DMS153 treated with DMSO at 0.1 percent for 48 hours (cell line): ENCODE measurements at regions not wholly inside any gene's neighbourhood (a gene's known extent, or its start where the extent isn't known, plus 50 kb on each side); places are given as distances from the start of the nearest gene placed in this dataset.

Source experiments
- DNase-seq: peaks from one replicate; lab custom pipeline; 2025; ENCODE audit not compliant: unreplicated experiment; lab: John Stamatoyannopoulos, UW

DNA sequence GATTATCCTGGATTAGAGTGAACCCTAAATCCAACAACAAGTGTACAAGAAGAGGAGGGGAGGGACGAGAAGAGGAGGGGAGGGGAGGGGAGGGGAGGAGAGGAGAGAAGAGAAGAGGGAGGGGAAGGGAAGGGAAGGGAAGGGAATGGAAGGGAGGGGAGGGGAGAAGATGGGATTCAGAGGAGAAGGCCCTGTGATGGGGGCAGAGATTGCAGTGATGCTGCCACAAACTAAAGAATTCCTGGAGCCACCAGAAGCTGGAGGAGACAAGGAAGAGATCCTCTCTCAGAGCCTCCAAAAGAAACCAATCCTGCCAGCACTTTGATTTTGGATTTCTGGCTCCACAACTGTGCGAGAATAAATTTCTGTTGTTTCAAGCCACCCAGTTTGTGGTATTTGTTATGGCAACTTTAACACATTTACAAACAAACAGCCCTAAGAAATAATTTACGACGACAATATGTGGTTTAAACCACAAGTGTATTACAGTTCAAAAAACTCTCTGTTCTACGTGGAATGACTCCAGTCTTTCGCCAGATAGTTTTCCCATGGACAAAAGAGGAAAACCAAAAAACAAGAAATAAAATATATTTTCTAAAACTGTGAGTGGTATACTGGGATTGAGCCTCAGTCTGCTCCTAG, 235.4 kb downstream of the HDGFL1 start:
- DNase-seq: no peak

DNA sequence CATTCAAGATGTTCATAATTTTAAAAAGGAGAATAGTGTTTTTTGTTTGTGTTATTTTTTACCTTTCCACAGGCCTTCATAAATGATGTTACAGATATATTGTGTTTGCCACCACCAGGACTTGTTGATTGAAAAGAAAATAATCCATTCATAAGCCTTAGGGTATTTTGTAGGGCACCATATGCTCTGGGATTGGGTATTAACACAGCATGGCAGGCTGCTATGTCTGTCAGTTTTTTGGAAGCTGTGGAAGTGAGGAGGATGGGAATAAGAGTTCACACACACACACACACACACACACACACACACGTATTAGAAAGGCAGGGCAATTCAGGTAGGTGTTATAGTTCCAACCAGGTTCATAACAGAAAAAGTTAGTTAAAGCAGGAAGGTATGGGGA, 237.9 kb downstream of the HDGFL1 start:
- DNase-seq: no peak

DNA sequence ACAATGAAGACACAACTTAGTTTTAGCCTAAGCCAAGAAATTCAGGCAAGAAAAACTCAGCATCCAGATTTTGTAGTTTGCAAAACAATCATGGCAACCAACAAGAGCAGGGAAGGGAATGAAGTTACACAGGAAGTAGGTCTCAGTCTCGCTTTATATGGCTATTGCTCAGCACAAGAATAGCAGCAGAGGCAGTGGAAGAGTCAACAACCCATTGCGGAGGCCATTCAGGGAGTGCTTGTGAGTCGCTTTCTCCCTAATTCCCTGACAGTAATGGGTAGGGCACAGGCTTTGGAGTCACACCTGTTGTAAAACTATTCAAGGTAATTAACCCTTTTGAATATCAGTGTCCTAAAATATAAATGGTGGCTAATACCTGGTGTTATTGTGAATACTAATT, 238.5 kb downstream of the HDGFL1 start:
- DNase-seq: no peak

DNA sequence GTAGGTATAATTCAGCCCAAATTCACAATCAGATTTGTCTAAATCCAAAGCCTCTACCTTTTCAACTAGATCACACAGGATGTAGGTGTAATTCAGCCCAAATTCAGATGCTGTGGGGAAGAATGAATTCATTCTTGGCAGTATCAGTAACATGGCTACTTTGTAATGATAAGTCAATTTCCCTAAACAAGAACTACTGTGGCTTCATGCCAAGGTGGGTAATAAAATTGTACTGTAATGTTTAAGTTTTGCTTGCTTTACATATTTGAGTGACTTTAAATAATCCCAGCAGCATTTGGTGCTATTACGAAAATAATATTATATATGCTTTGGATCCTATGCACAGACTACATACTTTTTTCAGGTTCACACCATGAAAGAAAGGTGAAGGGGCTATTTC, 239.1 kb downstream of the HDGFL1 start:
- DNase-seq: no peak

DNA sequence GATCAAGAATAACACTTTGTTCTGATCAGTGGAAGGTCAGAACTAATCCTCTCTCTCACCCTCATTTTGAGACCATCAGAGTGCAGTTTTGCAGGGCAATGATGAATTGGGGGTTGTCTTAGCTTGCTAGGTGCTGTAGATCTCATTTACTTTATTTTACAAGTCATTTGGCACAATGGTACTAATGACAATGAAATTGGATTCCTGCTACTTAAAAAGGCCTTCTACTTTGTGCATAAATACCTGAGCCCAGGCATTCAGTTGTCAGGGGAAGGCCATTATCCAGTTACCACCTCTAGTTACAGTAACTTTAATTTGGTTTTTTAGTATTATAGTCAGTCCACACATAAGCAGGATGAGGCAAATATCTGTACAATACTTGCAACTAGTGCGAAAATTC, 240.0 kb downstream of the HDGFL1 start:
- DNase-seq: no peak

DNA sequence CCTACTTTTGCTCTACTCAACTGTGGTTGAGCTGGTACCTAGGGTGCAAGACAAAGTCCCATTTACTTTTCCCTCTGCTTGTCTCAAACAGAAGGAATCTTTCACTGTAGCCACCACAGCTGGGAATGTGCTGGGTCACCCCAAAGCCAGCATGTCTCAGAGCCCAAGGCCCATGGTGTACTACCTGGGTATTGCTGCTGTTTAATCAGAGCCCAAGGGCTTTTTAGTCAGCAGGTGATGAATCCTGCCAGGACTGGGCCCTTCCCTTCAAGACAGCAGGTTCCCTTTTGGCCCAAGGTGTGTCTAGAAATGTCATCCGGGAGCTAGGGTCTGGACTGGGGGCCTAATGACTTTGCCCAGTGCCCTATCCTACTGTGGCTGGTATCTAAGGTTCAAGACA, 249.8 kb downstream of the HDGFL1 start:
- DNase-seq: no peak

DNA sequence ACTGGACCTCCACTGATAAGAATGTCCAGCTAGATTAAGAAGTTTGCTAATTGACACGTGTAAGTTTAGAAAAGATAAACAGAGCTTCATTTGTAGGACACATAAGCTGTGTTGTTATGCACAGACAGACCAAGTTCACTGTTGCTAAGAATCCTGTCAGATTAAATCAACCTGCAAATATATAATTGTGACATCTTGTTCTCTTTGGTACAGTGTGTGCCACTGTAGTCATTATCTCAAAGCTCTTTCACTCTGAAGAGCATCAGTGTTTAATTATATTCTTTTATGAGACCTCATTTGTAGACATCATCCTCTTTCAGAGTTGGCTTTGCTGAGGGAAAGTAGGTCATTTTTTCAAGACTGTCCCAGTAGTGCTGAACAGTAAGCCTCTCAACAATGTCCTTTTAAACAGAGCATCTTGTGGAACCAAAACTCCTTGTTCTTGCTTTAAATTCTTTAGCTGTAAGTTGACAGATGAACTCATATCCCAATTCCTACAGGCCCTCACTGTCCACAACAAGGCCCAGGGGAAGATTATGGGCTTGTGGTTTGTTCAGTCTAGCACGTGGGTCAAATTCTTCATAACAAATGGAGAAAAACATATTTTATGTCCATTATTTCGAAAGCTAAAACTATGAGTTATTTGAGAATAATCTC, 252.4 kb downstream of the HDGFL1 start:
- DNase-seq: no peak

DNA sequence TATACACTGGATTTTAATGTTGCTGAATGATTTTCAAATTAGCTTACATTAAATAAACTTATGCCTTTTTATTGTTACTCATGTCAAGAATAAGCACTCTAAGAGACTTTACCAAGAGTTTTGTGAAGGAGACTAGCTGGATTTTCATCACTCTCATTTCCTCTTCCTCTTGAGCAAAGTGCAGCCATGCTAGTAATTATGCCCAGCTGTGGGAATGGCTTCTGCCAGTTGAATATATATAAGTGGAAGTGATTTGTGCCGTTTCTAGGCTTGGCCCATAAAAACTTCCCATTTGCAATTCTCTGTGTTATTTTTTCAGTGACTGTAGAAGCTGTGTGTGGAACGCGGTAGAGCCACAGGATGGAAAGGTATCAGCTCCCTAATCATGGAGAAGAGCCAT, 255.8 kb downstream of the HDGFL1 start:
- no peak for DNase-seq

DNA sequence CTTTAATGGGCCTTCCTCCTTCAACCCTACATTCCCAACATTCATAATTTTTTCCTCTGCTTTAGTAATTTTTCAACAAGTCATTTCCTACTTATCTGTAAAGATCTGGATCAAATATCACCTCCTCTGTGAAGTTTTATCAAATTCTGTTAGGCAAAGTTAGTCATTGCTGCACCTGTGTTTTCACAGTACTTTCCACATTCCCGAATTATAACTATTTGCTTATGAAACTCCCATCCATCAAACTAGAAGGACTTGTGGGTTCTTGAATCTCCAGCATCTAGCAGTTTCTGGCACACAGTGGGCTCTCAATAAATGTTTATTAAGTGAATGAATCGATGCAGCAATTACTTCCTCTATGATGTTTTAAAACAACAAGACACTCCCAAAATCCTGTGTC, 257.6 kb downstream of the HDGFL1 start:
- no peak for DNase-seq

DNA sequence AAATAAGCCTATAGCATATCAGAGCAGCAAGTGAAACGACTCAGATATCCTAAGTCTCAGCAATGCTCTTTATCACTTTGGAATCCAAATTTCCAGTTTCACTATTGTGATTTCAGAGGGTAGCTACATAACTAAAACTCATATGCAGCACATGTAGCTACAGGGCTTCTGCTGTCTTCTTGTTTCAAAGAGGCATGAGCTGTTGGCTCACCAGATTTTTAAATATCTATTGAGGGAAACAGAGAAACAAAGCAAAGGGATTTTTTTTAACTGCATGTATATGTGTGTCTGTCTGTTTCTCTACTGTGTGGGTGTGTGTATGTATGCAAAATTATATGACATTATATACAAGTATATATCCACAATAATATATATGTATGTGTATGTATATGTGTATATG, 258.4 kb downstream of the HDGFL1 start:
- DNase-seq: no peak

DNA sequence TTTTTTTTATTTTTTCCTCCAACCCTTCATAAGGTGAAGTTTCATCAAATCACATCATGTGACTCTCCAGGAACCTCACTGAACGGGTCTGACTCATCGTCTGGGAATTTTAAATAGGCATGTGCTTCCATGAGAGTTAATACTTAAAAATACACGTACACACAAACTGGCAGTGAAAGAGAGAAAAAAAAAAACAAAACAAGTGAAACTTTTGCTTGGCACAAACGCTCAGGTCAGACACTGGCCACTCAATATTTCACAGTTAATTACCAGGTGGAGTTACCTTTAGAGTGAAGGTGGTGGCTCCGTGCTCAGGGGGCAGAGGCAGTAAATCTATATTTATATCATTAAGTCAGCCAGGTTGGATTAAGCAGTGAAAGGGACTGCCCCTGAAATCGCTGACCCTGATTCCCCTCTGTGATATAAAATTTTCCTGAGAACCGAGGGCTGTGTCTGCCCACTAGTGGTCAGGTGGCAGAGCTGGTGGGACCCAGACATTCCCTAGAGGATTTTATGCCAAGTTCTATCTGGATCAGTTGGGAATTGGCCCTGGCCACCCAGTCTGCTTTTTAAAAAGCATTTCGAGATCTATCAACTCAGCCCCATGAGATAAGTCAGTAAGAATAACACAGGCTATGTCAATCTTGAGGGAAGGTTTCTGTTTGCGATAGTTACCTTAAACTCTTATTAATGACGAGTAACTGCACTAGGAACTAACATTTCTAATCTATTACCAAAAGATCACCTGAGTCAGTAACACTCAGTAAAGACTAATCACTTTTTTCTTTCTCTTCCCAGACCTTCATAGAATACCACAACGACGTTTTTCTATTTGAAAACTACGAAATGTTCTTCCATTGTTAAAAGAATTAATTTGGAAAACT, 259.1 kb downstream of the HDGFL1 start:
- peak; percentile 53 for DNase-seq

DNA sequence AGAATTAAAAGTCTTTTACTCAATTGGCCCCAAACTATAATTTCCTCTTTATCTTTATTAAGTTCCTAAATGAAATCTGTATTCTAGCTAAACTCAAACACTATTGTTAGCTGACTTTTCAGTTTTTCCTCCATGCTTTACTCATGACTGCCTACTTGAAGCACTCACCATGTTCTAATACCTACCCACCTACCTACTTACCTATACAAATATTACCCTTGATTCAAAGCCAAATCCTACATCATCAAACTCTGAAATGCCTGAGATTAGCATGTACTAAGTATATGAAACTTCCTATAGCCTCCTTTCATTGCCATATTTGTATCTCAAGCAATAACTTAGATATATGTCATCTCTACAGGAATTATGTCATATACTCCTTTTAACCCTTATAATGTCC, 259.7 kb downstream of the HDGFL1 start:
- no peak for DNase-seq

DNA sequence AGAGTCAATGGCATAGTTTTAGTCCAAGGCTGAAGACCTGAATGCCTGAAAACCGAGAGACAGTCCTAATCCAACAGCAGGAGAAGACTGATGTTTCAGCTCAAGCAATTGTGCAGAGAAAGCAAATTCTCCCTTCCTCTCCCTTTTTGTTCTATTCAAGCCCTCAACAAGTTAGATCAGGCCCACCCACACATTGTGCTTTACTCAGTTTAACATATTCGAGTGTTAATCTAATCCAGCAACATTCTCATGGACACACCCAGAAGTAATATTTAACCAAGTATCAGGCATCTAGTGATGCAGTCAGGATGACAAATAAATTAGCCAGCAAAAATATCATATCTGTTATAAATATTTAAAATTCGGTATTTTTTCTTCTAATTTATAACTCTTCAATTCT, 261.1 kb downstream of the HDGFL1 start:
- no peak for DNase-seq

DNA sequence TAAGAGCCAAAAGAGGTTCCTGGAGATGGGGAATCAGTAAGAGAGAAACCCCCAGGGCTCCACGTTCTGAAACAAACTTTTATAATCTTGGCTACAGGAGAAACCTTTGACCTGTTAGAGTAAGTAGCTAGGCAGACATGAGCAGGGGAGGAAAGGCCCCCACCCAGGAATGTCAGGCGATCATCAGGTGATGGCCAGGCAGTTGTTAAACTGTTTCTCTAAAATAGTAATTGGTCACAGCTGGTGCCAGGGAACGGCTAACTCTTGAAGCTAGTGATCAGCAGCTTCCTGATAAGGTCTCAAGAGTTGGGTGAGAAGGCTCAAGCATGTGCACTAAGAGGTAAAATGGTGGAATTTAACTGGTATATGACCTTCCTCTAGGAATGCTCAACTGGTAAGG, 263.8 kb downstream of the HDGFL1 start:
- DNase-seq: no peak

DNA sequence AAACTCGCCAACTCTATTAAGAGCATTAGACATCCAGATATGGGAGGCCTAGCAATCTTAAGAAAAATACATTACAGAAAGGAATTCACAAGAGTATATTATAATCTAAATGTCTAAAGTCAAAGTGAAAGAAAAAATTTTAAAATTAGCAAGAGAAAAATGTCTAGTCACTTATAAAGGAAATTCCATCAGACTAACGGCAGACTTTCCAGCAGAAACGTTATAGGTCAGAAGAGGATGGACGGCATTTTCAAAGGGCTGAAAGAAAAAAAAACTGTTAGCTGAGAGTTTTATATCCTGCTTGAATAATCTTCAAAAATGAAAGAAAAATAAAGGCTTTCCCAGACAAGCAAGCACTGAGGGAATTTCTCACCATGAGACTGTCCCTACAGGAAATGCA, 269.0 kb downstream of the HDGFL1 start:
- DNase-seq: no peak

DNA sequence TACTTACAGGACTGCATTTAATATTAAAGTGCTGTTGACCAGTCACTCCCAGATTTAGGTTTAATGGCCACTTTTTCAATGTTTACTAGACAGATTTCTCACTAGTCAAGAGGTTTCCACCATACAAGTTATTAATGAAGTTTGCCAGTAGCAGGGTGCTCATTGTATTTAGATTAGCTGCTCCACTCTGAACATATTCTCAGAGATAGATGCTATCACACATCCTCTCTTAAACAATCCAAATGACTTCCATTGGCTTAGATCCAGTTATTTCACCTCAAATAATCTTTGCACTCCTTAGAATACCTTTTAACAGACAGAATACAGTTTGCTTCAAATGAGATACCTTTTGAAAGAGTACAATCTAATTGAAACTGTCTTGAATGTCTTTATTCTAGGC, 276.1 kb downstream of the HDGFL1 start:
- no peak for DNase-seq

DNA sequence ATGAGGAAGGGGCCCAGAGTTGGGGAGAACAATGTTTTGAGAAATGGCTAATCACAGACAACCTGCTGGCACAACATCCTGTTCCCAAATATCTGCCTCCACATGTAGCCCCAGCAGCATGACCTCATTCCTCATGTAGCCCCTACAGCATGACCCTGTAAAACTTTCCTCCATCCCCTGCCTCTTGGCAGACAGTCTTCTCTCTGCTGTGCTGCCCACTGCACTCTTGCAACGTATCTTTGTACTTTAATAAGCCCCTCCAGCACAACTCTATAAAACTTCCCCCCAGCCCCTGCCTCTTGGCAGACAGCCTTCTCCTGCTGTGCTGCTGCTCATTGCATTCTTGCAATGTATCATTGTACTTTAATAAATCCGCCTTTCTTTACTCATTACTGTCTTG, 278.8 kb downstream of the HDGFL1 start:
- DNase-seq: no peak

DNA sequence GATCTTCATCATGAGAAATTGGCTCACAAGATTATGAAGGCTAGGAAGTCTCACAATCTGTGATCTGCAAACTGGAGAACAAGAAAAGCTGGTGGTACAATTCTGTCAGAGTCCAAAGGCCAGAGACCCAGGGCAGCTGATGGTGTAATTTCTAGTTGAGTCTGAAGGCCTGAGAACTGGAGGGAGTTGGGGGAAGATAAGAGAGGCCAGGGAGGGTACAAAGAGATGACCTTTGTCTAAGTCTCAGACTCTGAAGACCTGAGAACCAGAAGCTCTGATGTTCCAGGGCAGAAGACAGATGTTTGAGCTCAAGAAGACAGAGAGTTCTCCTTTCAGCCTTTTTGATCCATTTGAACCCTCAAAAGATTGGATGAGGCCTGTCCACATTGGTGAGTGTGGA, 280.6 kb downstream of the HDGFL1 start:
- DNase-seq: no peak

DNA sequence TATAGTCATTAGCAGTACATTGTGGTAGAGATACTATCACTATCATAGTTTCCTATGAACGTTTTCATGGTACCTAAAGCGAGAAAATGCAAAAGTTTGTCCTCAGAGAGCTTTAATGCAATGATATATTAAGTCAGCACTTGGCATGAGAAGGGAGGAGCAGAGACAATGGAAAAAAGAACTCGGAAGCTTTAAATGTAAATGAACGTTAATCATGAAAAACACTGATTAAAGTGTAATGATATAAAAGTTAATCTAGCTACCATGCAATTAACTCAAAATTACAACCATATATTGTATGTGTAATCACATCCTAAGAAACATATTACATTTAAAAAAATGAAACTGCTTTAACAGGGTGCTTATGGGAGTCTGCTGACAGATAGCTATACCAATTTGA, 282.7 kb downstream of the HDGFL1 start:
- DNase-seq: no peak

DNA sequence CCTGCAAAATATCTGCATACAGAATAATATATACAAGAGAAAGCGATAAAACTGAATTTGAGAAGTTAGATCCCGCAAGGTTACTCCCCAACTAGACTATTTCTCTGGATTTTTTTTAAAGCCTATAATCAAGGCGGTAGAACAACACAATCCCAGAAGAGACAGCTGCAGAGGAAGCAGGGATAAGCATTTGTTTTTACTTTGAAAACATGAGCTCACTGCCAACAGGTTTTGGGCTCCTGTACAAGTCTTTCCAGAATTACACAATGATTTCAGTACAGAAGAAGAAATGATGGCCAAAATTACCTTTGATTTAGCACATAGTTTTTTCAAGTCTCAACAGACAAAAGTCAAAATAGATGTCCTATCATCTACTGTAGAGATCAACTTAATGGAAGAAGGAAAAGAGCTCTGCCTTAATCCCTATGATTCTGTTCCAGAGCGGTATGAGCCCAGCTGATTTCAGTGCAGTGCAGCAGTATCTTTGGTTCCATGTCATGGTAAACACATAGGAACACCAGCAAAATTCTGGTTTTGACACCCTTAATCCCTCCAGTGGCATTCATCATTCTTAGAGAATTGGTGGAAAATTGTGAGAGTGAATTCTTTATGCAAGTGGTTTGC, 304.3 kb downstream of the HDGFL1 start:
- DNase-seq: no peak

DNA sequence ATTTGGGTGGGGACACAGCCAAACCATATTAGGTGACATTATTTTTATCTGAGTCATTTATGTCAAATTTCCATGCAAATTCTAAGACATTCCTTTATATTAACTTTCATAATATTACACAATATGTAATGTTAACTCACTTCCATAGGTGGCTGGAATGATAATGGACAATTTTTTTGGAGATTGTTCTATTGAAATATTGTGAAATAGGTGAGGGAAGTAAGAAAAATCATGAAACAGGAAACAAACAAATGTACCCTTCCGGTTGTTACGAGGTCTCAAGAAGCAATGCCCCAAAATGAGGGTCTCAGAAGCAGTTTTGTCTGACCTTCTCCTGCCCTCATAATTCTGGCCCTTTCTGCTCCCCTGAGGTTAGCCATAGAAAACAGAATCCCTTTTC, 306.5 kb downstream of the HDGFL1 start:
- DNase-seq: no peak

DNA sequence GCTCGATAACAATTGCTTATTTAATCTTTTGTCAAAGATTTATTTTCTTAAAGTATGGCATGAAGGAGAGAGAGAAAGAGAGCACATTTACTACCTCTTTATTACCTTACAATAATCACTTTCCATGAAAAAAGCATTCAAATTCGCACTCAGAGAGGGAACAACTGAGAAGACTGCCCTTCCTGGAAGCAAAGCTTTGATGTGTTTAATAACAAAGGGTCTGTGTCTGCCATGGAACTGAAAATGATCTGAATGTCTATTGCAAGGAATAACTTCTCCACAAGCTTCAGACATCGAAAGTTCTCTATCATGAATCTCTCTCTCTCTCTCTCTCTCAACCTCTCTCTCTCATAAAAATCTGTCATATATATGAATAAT, 308.9 kb downstream of the HDGFL1 start:
- no peak for DNase-seq
